ENCODE measurements at regions not wholly inside any gene's neighbourhood (a gene's known extent, or its start where the extent isn't known, plus 50 kb on each side); places are given as distances from the start of the nearest gene placed in this dataset.
A peak's percentile ranks its signal among the peaks of the same experiment; 100 is the strongest.

DNA sequence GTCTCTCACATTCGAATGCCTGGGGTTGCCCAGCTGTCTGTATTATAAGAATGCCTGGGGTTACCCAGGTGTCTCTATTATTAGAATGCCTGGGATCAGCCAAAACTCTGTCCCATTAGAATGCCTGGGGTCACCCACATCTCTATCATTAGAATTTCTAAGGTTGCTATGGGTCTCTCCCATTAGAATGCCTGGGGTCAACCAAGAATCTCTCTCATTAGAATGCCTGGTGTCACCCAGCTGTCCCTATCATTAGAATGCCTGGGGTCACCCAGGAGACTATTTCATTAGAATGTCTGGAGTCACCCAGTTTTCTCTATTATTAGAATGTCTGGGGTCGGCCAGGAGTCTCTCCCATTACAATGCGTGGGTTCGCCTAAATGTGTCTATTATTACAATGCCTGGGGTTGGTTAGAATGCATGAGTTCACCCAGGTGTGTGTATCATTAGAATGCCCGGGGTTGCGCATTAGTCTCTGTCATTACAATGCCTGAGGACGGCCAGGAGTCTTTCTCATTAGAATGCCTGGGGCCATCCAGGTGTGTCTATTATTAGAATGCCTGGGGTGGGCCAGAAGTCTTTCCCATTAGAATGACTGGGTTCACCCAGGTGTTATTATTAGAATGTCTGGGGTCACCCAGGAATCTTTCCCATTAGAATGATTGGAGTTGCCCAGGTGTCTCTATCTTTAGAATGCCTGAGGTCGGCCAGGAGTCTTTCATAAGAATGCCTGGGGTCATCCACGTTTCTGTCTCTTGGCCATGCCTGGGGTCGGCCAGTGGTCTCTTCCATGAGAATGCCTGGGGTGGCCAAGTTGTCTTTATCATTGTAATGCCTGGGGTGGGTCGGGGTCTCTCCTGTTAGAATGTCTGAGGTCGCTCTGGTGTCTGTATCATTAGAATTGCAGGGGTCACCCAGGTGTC is 59.6 kb downstream of the RNF187 start:
- no peak for DNase-seq

DNA sequence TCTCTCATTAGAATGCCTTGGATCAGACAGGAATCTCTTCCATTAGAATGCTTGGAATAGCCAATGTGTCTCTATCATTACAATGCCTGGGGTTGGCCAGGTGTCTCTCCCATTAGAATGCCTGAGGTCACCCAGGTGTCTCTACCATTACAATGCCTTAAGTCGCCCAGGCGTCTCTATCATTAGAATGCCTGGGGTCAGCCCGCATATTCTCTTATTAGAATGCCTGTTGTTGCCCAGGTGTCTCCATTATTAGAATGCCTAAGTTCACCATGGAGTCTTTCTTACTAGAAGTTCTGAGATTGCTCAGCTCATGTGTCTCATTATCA is 60.2 kb downstream of the RNF187 start:
- no peak for DNase-seq

DNA sequence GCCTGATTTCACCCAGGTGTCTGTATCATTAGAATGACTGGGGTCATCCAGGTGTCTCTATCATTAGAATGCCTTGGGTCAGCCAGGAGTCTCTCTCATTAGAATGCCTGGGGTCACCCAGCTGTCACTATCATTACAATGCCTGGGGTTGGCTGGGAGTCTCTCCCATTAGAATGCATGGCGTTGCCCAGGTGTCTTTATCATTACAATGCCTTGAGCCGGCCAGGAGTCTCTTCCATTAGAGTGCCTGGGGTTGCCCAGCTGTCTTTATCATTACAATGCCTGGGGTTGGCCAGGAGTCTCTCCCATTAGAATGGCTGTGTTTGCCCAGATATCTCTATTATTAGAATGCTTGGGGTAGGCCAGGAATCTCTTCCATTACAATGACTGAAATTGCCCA is 61.6 kb downstream of the RNF187 start:
- no peak for DNase-seq

DNA sequence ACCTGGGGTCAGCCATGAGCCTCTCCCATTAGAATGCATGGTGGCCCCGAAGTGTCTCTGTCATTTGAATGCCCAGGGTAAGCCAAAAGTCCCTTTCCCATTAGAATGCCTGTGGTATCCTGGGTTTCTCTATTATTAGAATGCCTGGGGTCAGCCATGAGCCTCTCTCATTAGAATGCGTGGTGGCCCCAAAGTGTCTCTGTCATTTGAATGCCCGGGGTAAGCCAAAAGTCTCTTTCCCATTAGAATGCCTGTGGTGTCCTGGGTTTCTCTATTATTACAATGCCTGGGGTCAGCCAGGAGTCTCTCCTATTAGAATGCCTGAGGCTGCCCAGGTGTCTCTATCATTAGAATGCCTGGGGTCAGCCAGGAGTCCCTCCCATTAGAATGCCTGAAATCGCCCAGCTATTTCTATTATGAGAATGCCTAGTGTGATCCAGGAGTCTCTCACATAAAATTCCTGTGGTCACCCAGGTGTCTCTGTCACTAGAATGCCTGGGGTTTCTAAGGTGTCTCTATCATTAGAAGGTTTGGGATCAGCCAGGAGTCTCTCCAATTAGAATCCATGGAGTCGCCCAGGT is 65.5 kb downstream of the RNF187 start:
- no peak for DNase-seq

DNA sequence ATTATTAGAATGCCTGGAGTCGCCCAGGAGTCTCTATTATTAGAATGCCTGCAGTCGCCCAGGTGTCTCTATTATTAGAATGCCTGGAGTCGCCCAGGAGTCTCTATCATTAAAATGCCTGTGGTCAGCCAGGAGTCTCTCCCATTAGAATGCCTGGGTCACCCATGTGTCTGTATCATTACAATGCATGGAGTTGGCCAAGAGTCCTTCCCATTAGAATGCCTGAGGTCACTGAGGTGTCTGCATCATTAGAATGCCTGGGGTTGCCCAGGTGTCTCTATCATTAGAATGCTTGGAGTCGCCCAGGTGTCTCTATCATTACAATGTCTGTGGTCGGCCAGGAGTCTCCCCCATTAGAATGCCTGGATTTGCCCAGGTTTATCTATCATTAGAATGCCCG is 66.9 kb downstream of the RNF187 start:
- DNase-seq = no peak

DNA sequence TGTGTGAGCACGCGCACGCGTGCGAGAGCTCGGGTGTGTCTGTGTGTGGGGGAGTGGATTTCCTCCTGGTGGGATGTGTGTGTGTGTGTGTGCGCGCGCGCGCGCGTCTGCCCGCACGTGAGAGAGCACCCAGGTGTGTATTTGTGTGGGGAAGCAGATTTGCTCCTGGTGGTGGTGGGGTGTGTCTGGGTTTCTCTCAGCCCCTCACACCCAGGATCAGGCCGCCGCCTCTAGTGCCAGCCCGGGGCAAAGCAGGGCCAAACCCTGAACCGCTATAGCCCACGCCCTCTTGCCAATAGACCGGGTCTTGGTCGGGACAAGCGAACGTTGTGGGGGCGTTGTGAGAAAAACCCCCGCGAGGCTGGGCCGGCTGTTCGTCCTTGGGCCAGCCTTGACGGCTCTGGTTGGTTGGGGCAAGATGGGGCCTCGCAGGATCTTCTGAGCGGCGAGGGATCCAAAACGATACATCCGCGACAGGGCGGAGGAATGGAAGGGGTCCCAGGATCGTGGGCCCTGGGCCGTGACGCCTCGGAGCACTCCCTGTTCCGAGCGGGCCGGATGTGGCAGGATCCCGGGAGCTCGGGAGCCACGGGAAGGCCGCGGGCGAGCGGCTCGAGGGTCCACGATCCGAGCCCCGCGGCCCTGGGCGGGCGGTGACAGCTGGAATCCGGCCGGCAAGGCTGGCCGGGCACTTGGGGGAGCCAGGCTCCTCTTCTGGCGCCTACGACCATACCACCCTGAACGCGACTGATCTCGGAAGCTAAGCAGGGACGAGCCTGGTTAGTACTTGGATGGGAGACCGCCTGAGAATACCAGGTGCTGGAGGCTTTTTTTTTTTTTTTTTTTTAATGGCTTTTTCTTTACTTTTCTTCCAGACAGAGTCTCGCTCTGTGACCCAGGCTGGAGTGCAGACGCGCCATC is 68.2 kb downstream of the RNF187 start:
- DNase-seq = peak; percentile 7

DNA sequence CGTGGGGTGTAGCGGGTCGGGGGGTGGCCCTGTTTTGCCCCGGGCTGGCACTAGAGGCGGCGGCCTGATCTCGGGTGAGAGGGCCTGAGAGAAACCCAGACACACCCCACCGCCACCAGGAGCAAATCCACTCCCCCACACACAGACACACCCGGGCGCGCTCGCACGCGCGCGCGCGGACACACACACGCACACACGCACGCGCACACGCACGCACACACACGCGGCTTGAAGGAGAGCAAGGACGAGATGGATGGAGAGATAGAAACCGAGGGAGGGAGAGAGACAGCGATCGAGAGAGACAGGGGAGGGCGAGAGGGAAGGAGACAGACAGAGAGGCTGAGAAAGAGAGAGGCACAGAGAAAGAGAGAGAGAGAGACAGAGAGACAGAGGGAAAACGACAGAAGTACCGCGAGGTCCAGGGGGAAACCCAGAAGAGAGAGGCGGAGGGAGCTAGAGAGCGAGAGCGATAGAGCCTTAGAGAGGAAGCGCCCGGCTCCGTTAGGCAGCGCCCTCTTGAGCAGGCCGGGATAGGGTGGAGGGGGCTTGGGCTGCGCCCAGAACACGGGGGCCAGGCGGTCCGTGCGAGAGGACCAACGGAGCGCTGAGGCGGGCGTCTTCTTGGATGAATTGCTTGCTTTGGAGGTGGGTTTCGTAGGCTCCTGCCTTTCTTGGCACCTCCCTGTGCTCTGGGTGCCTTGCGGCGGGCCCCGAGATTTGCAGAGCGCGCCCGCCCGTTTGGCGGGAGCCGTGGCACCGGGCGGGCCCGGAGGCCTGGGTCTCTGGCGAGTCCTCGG is 69.7 kb downstream of the RNF187 start:
- DNase-seq = peak; percentile 30

All from stimulated activated CD4-positive, alpha-beta T cell treated with anti-CD3 and anti-CD28 coated beads, Interleukin-4, amount 100 ng/mL, for 24 hours (primary cell).